ENCODE measurements at regions not wholly inside any gene's neighbourhood (a gene's known extent, or its start where the extent isn't known, plus 50 kb on each side); places are given as distances from the start of the nearest gene placed in this dataset.

DNA sequence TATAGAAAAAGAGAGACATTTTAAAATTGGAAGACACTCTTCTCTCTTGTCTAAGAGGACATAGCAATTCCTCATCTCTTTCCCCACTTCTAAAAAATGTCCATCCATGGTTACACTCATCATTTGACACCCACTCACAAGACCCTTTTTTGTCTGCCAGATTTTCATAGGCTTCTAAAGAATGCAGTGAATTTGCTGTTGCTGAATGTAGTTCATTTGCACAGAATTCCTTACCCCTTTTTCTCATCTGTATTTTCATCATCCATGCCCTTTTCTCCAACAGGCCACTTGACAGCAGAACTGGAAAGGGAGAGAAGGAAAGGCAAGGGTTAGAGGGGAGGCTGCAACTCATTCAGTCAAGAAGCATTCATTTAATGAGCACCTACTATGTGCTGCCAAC, 128.0 kb downstream of the NUAK1 start:
- RAD21 ChIA-PET (ENCODE audit: low non-redundant PET in 1 of 2, low total read pairs in 2 of 2, uncharacterized antibody in 2 of 2, unreplicated experiment in 2 of 2) = no interaction called here
- no peaks in the 10 kb centered on the region for H3K9me3 ChIP-seq (ENCODE audit: control insufficient read depth in 1 of 2, insufficient read depth in 1 of 2, low read depth in 1 of 2, low read length in 2 of 2)
- CTCF ChIA-PET = no interaction called here
- POLR2A ChIA-PET = no interaction called here
- H3K4me1 ChIP-seq (ENCODE audit: control insufficient read depth in 1 of 2, insufficient read depth in 2 of 2, low read length in 2 of 2) = no peaks in the 10 kb centered on the region
- no peak overlapping the region for H3K4me3 ChIP-seq (replicated peaks in 1 of 2; ENCODE audit: low read depth in 1 of 2, low read length in 2 of 2)
- H3K79me2 ChIP-seq (ENCODE audit: insufficient read depth, low read length) = no peaks in the 10 kb centered on the region
- no peaks in the 10 kb centered on the region for H4K20me1 ChIP-seq (ENCODE audit: insufficient read depth)
- no peaks in the 10 kb centered on the region for H3K36me3 ChIP-seq (ENCODE audit: control insufficient read depth in 1 of 2, insufficient read depth in 2 of 2, low read length in 2 of 2)
- no peak for ATAC-seq
- H3K9me2 ChIP-seq (ENCODE audit: insufficient read depth) = no peaks in the 10 kb centered on the region
- no peak for TF ChIP-seq POLR2AphosphoS5 (IDR thresholded peaks at IDR 0.05; ENCODE audit: low read depth, low read length)
- TF ChIP-seq, protein P1, sequence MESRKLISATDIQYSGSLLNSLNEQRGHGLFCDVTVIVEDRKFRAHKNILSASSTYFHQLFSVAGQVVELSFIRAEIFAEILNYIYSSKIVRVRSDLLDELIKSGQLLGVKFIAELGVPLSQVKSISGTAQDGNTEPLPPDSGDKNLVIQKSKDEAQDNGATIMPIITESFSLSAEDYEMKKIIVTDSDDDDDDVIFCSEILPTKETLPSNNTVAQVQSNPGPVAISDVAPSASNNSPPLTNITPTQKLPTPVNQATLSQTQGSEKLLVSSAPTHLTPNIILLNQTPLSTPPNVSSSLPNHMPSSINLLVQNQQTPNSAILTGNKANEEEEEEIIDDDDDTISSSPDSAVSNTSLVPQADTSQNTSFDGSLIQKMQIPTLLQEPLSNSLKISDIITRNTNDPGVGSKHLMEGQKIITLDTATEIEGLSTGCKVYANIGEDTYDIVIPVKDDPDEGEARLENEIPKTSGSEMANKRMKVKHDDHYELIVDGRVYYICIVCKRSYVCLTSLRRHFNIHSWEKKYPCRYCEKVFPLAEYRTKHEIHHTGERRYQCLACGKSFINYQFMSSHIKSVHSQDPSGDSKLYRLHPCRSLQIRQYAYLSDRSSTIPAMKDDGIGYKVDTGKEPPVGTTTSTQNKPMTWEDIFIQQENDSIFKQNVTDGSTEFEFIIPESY (IDR thresholded peaks at IDR 0.05; ENCODE audit: extremely low read depth, insufficient replicate concordance, low read length) = no peak
- TF ChIP-seq ZFX (IDR thresholded peaks at IDR 0.05) = no peak
- TF ChIP-seq TCF7L2 (IDR thresholded peaks at IDR 0.05; ENCODE audit: borderline replicate concordance, extremely low read depth, insufficient read depth, insufficient read length) = no peak
- TF ChIP-seq EGR1 (IDR thresholded peaks at IDR 0.05; ENCODE audit: low read depth) = no peak
- no peak for TF ChIP-seq SIN3A (IDR thresholded peaks at IDR 0.05; ENCODE audit: low read depth)
- TF ChIP-seq RAD21 (IDR thresholded peaks at IDR 0.05; ENCODE audit: low read depth) = no peak
- no peak for TF ChIP-seq ATF3 (IDR thresholded peaks at IDR 0.05)
- no peak for TF ChIP-seq EZH2phosphoT487 (IDR thresholded peaks at IDR 0.05; ENCODE audit: borderline replicate concordance)
- TF ChIP-seq SRF (IDR thresholded peaks at IDR 0.05; ENCODE audit: low read depth) = no peak
- TF ChIP-seq YY1 (IDR thresholded peaks at IDR 0.05; ENCODE audit: extremely low read depth, insufficient replicate concordance, low read depth, low read length) = no peak
- TF ChIP-seq POLR2A (IDR thresholded peaks at IDR 0.05; ENCODE audit: borderline replicate concordance, extremely low read depth, insufficient read depth, insufficient read length) = no peak
- TF ChIP-seq CEBPB (IDR thresholded peaks at IDR 0.05; ENCODE audit: low read depth) = no peak
- TF ChIP-seq, protein P2, sequence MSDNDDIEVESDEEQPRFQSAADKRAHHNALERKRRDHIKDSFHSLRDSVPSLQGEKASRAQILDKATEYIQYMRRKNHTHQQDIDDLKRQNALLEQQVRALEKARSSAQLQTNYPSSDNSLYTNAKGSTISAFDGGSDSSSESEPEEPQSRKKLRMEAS (IDR thresholded peaks at IDR 0.05) = no peak
- no peak for TF ChIP-seq ELF1 (IDR thresholded peaks at IDR 0.05; ENCODE audit: borderline replicate concordance, low read depth)
- TF ChIP-seq SP1 (IDR thresholded peaks at IDR 0.05; ENCODE audit: low read depth) = no peak
- TF ChIP-seq CBX3 (IDR thresholded peaks at IDR 0.05; ENCODE audit: low read depth) = no peak
- no peak for TF ChIP-seq REST (IDR thresholded peaks at IDR 0.05; ENCODE audit: low read depth)
- TF ChIP-seq, protein P3, sequence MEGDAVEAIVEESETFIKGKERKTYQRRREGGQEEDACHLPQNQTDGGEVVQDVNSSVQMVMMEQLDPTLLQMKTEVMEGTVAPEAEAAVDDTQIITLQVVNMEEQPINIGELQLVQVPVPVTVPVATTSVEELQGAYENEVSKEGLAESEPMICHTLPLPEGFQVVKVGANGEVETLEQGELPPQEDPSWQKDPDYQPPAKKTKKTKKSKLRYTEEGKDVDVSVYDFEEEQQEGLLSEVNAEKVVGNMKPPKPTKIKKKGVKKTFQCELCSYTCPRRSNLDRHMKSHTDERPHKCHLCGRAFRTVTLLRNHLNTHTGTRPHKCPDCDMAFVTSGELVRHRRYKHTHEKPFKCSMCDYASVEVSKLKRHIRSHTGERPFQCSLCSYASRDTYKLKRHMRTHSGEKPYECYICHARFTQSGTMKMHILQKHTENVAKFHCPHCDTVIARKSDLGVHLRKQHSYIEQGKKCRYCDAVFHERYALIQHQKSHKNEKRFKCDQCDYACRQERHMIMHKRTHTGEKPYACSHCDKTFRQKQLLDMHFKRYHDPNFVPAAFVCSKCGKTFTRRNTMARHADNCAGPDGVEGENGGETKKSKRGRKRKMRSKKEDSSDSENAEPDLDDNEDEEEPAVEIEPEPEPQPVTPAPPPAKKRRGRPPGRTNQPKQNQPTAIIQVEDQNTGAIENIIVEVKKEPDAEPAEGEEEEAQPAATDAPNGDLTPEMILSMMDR (IDR thresholded peaks at IDR 0.05 in 2 of 3, conservative IDR thresholded peaks at IDR 0.05 in 1 of 3; ENCODE audit: borderline replicate concordance in 1 of 3, insufficient read depth in 1 of 3, low read depth in 2 of 3, low read length in 2 of 3) = no peak
- TF ChIP-seq FOSL1 (IDR thresholded peaks at IDR 0.05; ENCODE audit: low read depth) = no peak
- BruUV-seq (replicated peaks) = no TSS peak
- intact Hi-C loops (cut with micrococcal nuclease) = no loop called here
- DNase-seq (ENCODE audit: low read depth, low spot score) = no peak
- no peak overlapping the region for H3K27ac ChIP-seq (ENCODE audit: low read depth, low read length)
- H3K27me3 ChIP-seq (ENCODE audit: insufficient read depth, low read length) = peaks cover 40% of the 10 kb centered on the region
- H3K9ac ChIP-seq (ENCODE audit: low read length) = no peak overlapping the region
- H3K4me2 ChIP-seq (ENCODE audit: low read length) = no peak overlapping the region
- no peak overlapping the region for H2AFZ ChIP-seq (ENCODE audit: low read depth, low read length, poor library complexity, severe bottlenecking)
